Panc1 (cell line): ENCODE measurements at regions not wholly inside any gene's neighbourhood (a gene's known extent, or its start where the extent isn't known, plus 50 kb on each side); places are given as distances from the start of the nearest gene placed in this dataset.

Experiments used
- CTCF ChIP-seq: fragments of 450-650 bp; IDR thresholded peaks from 2 replicates; pipeline ENCODE4 v1.5.1; 2017; ENCODE audit warnings: mild to moderate bottlenecking
- POLR2AphosphoS5 ChIP-seq: IDR thresholded peaks from 2 replicates; pipeline ENCODE4 v1.6.1; 2012; ENCODE audit warnings: mild to moderate bottlenecking, low read depth, low read length, moderate library complexity

GRCh38 chr3:81863756-81864155 lies 102.3 kb upstream of the GBE1 start:
- TF ChIP-seq CTCF, result no peak
- no peak for TF ChIP-seq POLR2AphosphoS5
